ENCODE measurements at regions not wholly inside any gene's neighbourhood (a gene's known extent, or its start where the extent isn't known, plus 50 kb on each side); places are given as distances from the start of the nearest gene placed in this dataset.

- no peak for DNase-seq
Observed at GRCh38 chr9:86795047-86795442, 152.3 kb downstream of the GAS1 start.

- DNase-seq: no peak
Observed at GRCh38 chr9:86794391-86795046, 152.8 kb downstream of the GAS1 start.

- DNase-seq: no peak
Observed at GRCh38 chr9:86792136-86792535, 155.2 kb downstream of the GAS1 start.

- DNase-seq: no peak
Observed at GRCh38 chr9:86790805-86791204, 156.5 kb downstream of the GAS1 start.

GRCh38 chr9:86788456-86788855 is 158.8 kb downstream of the GAS1 start:
- no peak for DNase-seq

GRCh38 chr9:86783884-86784283 is 163.4 kb downstream of the GAS1 start:
- DNase-seq: no peak

GRCh38 chr9:86782831-86783230 is 164.5 kb downstream of the GAS1 start:
- DNase-seq: no peak

GRCh38 chr9:86778761-86779160 is 168.5 kb downstream of the GAS1 start:
- no peak for DNase-seq

GRCh38 chr9:86775718-86776117 is 171.6 kb downstream of the GAS1 start:
- no peak for DNase-seq

- no peak for DNase-seq
Observed at GRCh38 chr9:86774116-86774515, 173.2 kb downstream of the GAS1 start.

- no peak for DNase-seq
Observed at GRCh38 chr9:86773422-86773945, 173.8 kb downstream of the GAS1 start.

GRCh38 chr9:86772635-86772993 is 174.7 kb downstream of the GAS1 start:
- no peak for DNase-seq

- DNase-seq: no peak
Observed at GRCh38 chr9:86771941-86772634, 175.2 kb downstream of the GAS1 start.

GRCh38 chr9:86771420-86771819 is 175.9 kb downstream of the GAS1 start:
- no peak for DNase-seq

GRCh38 chr9:86768709-86769108 is 178.6 kb downstream of the GAS1 start:
- no peak for DNase-seq

GRCh38 chr9:86768020-86768419 is 179.3 kb downstream of the GAS1 start:
- DNase-seq: no peak

GRCh38 chr9:86767373-86767772 is 179.9 kb downstream of the GAS1 start:
- DNase-seq: no peak

- DNase-seq: peak; percentile 19
Observed at GRCh38 chr9:86766912-86767311, 180.4 kb downstream of the GAS1 start.

- DNase-seq: no peak
Observed at GRCh38 chr9:86766511-86766910, 180.8 kb downstream of the GAS1 start.

GRCh38 chr9:86765746-86766430 is 181.4 kb downstream of the GAS1 start:
- DNase-seq: no peak

GRCh38 chr9:86764671-86765343 is 182.5 kb downstream of the GAS1 start:
- no peak for DNase-seq

- no peak for DNase-seq
Observed at GRCh38 chr9:86764221-86764624, 183.1 kb downstream of the GAS1 start.

- no peak for DNase-seq
Observed at GRCh38 chr9:86763791-86764190, 183.5 kb downstream of the GAS1 start.

All from occipital lobe (tissue), 1 donor.